ENCODE measurements at regions not wholly inside any gene's neighbourhood (a gene's known extent, or its start where the extent isn't known, plus 50 kb on each side); places are given as distances from the start of the nearest gene placed in this dataset.

DNA sequence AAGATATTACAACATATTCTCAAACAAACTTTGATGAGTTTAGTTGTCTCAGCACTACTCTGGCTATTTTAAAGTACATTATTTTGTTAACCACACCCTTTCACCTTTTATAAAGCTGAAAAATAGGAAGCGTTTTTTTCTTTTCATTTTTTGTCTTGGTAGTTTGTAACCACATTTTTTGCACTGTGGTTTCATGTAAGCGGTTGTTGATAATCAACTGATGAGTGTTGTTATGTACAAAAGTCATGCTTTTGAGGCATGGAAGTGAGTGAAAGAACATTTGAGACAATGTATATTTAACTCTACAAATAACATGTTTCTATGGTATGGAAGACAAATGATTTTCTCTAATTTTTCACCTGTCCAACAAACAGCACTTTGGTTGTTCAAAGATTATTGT is 52.1 kb upstream of the ATP2B1 start:
- H3K27ac ChIP-seq = no peak overlapping the region
- ChIA-PET CTCF (no interaction called here), POLR2A (ENCODE audit: low non-redundant PET) (no interaction called here)
- TF ChIP-seq, protein P1, sequence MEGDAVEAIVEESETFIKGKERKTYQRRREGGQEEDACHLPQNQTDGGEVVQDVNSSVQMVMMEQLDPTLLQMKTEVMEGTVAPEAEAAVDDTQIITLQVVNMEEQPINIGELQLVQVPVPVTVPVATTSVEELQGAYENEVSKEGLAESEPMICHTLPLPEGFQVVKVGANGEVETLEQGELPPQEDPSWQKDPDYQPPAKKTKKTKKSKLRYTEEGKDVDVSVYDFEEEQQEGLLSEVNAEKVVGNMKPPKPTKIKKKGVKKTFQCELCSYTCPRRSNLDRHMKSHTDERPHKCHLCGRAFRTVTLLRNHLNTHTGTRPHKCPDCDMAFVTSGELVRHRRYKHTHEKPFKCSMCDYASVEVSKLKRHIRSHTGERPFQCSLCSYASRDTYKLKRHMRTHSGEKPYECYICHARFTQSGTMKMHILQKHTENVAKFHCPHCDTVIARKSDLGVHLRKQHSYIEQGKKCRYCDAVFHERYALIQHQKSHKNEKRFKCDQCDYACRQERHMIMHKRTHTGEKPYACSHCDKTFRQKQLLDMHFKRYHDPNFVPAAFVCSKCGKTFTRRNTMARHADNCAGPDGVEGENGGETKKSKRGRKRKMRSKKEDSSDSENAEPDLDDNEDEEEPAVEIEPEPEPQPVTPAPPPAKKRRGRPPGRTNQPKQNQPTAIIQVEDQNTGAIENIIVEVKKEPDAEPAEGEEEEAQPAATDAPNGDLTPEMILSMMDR (conservative IDR thresholded peaks at IDR 0.05; ENCODE audit: low read depth) = no peak
- no peak for DNase-seq (ENCODE audit: low spot score)
